ENCODE measurements at regions not wholly inside any gene's neighbourhood (a gene's known extent, or its start where the extent isn't known, plus 50 kb on each side); places are given as distances from the start of the nearest gene placed in this dataset.

- no peak overlapping the region for H3K27ac ChIP-seq
- no peak for DNase-seq
- ChIA-PET POLR2A (ENCODE audit: unreplicated experiment) (no interaction called here), CTCF (no interaction called here)
- no peaks in the 10 kb centered on the region for H3K36me3 ChIP-seq (ENCODE audit: low read depth)
- no peaks in the 10 kb centered on the region for H3K9me2 ChIP-seq (ENCODE audit: insufficient read depth)
- H3K79me2 ChIP-seq (ENCODE audit: low read depth) = no peaks in the 10 kb centered on the region
- H3F3A ChIP-seq (ENCODE audit: insufficient read depth, low read depth) = no peaks in the 10 kb centered on the region
- no TSS peak for BruUV-seq (replicated peaks)
- no peaks in the 10 kb centered on the region for H3K27me3 ChIP-seq (ENCODE audit: insufficient read depth, low read depth)
- no peaks in the 10 kb centered on the region; the same call in 1 of the 2 replicates for H3K9me3 ChIP-seq (ENCODE audit: insufficient read depth, low read depth)
- no peak overlapping the region for H2AFZ ChIP-seq
- no peaks in the 10 kb centered on the region for H3K4me1 ChIP-seq (replicated peaks; ENCODE audit: insufficient read depth)
- intact Hi-C loops (cut with micrococcal nuclease; ENCODE audit: unreplicated experiment) = no loop called here
- no peaks in the 10 kb centered on the region for H4K20me1 ChIP-seq (ENCODE audit: insufficient read depth)
- no peak overlapping the region for H3K4me2 ChIP-seq
- H3K4me3 ChIP-seq = no peak overlapping the region
- TF ChIP-seq, protein P1, sequence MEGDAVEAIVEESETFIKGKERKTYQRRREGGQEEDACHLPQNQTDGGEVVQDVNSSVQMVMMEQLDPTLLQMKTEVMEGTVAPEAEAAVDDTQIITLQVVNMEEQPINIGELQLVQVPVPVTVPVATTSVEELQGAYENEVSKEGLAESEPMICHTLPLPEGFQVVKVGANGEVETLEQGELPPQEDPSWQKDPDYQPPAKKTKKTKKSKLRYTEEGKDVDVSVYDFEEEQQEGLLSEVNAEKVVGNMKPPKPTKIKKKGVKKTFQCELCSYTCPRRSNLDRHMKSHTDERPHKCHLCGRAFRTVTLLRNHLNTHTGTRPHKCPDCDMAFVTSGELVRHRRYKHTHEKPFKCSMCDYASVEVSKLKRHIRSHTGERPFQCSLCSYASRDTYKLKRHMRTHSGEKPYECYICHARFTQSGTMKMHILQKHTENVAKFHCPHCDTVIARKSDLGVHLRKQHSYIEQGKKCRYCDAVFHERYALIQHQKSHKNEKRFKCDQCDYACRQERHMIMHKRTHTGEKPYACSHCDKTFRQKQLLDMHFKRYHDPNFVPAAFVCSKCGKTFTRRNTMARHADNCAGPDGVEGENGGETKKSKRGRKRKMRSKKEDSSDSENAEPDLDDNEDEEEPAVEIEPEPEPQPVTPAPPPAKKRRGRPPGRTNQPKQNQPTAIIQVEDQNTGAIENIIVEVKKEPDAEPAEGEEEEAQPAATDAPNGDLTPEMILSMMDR (conservative IDR thresholded peaks at IDR 0.05) = no peak
- no peak for TF ChIP-seq EZH2 (IDR thresholded peaks at IDR 0.05; ENCODE audit: low read depth)
Observed at GRCh38 chr13:88097541-88097940, 426.4 kb downstream of the SLITRK5 start.

- Histone ChIP-seq H3K4me2 (no peak overlapping the region), H3K4me3 (no peak overlapping the region), H3K79me2 (ENCODE audit: low read depth) (no peaks in the 10 kb centered on the region), H3K27me3 (ENCODE audit: insufficient read depth, low read depth) (no peaks in the 10 kb centered on the region), H2AFZ (no peak overlapping the region), H3K27ac (no peak overlapping the region), H3K36me3 (ENCODE audit: low read depth) (no peaks in the 10 kb centered on the region), H4K20me1 (ENCODE audit: insufficient read depth) (no peaks in the 10 kb centered on the region), H3K9me3 (ENCODE audit: insufficient read depth, low read depth) (no peaks in the 10 kb centered on the region; the same call in 1 of the 2 replicates), H3F3A (ENCODE audit: insufficient read depth, low read depth) (no peaks in the 10 kb centered on the region), H3K4me1 (replicated peaks; ENCODE audit: insufficient read depth) (no peaks in the 10 kb centered on the region), H3K9me2 (ENCODE audit: insufficient read depth) (no peaks in the 10 kb centered on the region)
- no TSS peak for BruUV-seq (replicated peaks)
- CTCF ChIA-PET = no interaction called here
- no peak for TF ChIP-seq EZH2 (IDR thresholded peaks at IDR 0.05; ENCODE audit: low read depth)
- TF ChIP-seq, protein P1 (conservative IDR thresholded peaks at IDR 0.05) = no peak
- intact Hi-C loops (cut with micrococcal nuclease; ENCODE audit: unreplicated experiment) = no loop called here
- no peak for DNase-seq
- POLR2A ChIA-PET (ENCODE audit: unreplicated experiment) = no interaction called here
Observed at GRCh38 chr13:88103824-88104223, 432.7 kb downstream of the SLITRK5 start.

DNA sequence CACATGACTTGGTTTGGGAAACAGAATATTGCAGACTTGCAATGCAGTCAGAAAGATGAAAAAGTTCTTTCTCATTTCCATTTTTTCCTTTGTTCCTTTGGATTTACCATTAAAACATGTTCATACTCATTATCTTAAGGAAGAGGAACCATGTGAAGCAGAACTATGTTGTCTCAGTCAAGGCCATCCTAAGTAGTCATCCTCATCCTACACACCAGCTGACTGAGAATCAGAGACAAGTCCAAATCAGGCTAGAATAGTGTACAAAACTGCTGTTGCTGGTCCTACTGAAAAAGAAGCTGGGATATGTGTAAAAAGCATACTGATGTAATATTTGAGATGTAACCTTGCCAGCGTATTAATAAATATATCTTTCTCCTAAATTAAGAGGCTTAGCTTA lies 433.4 kb downstream of the SLITRK5 start:
- Histone ChIP-seq H3K4me1 (replicated peaks; ENCODE audit: insufficient read depth) (no peaks in the 10 kb centered on the region), H3K27ac (no peak overlapping the region), H3F3A (ENCODE audit: insufficient read depth, low read depth) (no peaks in the 10 kb centered on the region), H3K79me2 (ENCODE audit: low read depth) (no peaks in the 10 kb centered on the region), H2AFZ (no peak overlapping the region), H3K4me2 (no peak overlapping the region), H3K9me3 (ENCODE audit: insufficient read depth, low read depth) (no peaks in the 10 kb centered on the region; the same call in 1 of the 2 replicates), H3K4me3 (no peak overlapping the region), H4K20me1 (ENCODE audit: insufficient read depth) (no peaks in the 10 kb centered on the region), H3K9me2 (ENCODE audit: insufficient read depth) (no peaks in the 10 kb centered on the region), H3K27me3 (ENCODE audit: insufficient read depth, low read depth) (no peaks in the 10 kb centered on the region), H3K36me3 (ENCODE audit: low read depth) (no peaks in the 10 kb centered on the region)
- intact Hi-C loops (cut with micrococcal nuclease; ENCODE audit: unreplicated experiment) = no loop called here
- no peak for DNase-seq
- CTCF ChIA-PET = no interaction called here
- BruUV-seq (replicated peaks) = no TSS peak
- no peak for TF ChIP-seq EZH2 (IDR thresholded peaks at IDR 0.05; ENCODE audit: low read depth)
- TF ChIP-seq, protein P1 (conservative IDR thresholded peaks at IDR 0.05) = no peak
- POLR2A ChIA-PET (ENCODE audit: unreplicated experiment) = no interaction called here
